ENCODE measurements at regions not wholly inside any gene's neighbourhood (a gene's known extent, or its start where the extent isn't known, plus 50 kb on each side); places are given as distances from the start of the nearest gene placed in this dataset.

GRCh38 chr5:120354126-120354525 is 110.0 kb upstream of the PRR16 start:
- H3K27ac ChIP-seq (ENCODE audit: low read depth in 1 of 2, low read length in 2 of 2), result no peak overlapping the region
- no CpG with 5 or more reads among the region's 2 CpGs for WGBS (ENCODE audit: insufficient coverage)
- peaks cover 10 to 11% of the 10 kb centered on the region in 2 donors for H3K9me3 ChIP-seq (replicated peaks in 1 of 2; ENCODE audit: control insufficient read depth in 1 of 2, insufficient read depth in 1 of 2, low read length in 2 of 2)
- H2AFZ ChIP-seq (ENCODE audit: insufficient read depth, low read depth, low read length, poor library complexity, severe bottlenecking), result no peak overlapping the region
- no peaks in the 10 kb centered on the region for H3K36me3 Mint-ChIP-seq
- no peak overlapping the region for H3K4me2 ChIP-seq (replicated peaks; ENCODE audit: extremely low read depth, low read length, poor library complexity, severe bottlenecking)
- H3K27ac Mint-ChIP-seq, result no peak overlapping the region
- no peak for DNase-seq
- TF ChIP-seq CTCF (IDR thresholded peaks at IDR 0.05), result no peak
- intact Hi-C loops (cut with micrococcal nuclease), result no loop called here
- H4K20me1 ChIP-seq (ENCODE audit: insufficient read depth, low read length), result no peaks in the 10 kb centered on the region
- no peak overlapping the region for H3K4me3 ChIP-seq (replicated peaks in 1 of 3; ENCODE audit: low read depth in 2 of 3, low read length in 3 of 3)
- no peaks in the 10 kb centered on the region for H3K4me1 Mint-ChIP-seq
- H3K27me3 Mint-ChIP-seq (ENCODE audit: low read depth in 3 of 3), result no peaks in the 10 kb centered on the region
- no peaks in the 10 kb centered on the region for H3K36me3 ChIP-seq (replicated peaks in 1 of 2; ENCODE audit: control insufficient read depth in 1 of 2, insufficient read depth in 2 of 2, low read length in 2 of 2)
- H3K9ac ChIP-seq (ENCODE audit: insufficient read depth, low read length, poor library complexity, severe bottlenecking), result no peak overlapping the region
- H3K79me2 ChIP-seq (ENCODE audit: insufficient read depth, low read length), result no peaks in the 10 kb centered on the region
- H3K4me1 ChIP-seq (ENCODE audit: control insufficient read depth in 1 of 2, insufficient read depth in 2 of 2, low read length in 2 of 2), result no peaks in the 10 kb centered on the region
- H3K4me3 Mint-ChIP-seq, result no peak overlapping the region
- H3K27me3 ChIP-seq (ENCODE audit: control insufficient read depth in 2 of 2, insufficient read depth in 2 of 2, low read length in 2 of 2), result no peaks in the 10 kb centered on the region
- H3K9me3 Mint-ChIP-seq, result peaks cover 5 to 13% (median 9%) of the 10 kb centered on the region in 7 donors

- Mint-ChIP-seq H3K36me3 (no peaks in the 10 kb centered on the region), H3K4me3 (no peak overlapping the region), H3K4me1 (no peaks in the 10 kb centered on the region), H3K27me3 (ENCODE audit: low read depth in 3 of 3) (no peaks in the 10 kb centered on the region), H3K9me3 (peaks cover 0 to 4% (median 0%) of the 10 kb centered on the region in 7 donors), H3K27ac (no peak overlapping the region)
- H3K9ac ChIP-seq (ENCODE audit: insufficient read depth, low read length, poor library complexity, severe bottlenecking), result no peak overlapping the region
- H3K9me3 ChIP-seq (replicated peaks in 1 of 2; ENCODE audit: control insufficient read depth in 1 of 2, insufficient read depth in 1 of 2, low read length in 2 of 2), result no peaks in the 10 kb centered on the region
- H3K4me3 ChIP-seq (replicated peaks in 1 of 3; ENCODE audit: low read depth in 2 of 3, low read length in 3 of 3), result no peak overlapping the region
- no peaks in the 10 kb centered on the region for H4K20me1 ChIP-seq (ENCODE audit: insufficient read depth, low read length)
- no peak for DNase-seq
- no peak overlapping the region for H3K27ac ChIP-seq (ENCODE audit: low read depth in 1 of 2, low read length in 2 of 2)
- H3K27me3 ChIP-seq (ENCODE audit: control insufficient read depth in 2 of 2, insufficient read depth in 2 of 2, low read length in 2 of 2), result no peaks in the 10 kb centered on the region
- no peaks in the 10 kb centered on the region for H3K4me1 ChIP-seq (ENCODE audit: control insufficient read depth in 1 of 2, insufficient read depth in 2 of 2, low read length in 2 of 2)
- no peaks in the 10 kb centered on the region for H3K79me2 ChIP-seq (ENCODE audit: insufficient read depth, low read length)
- no peak overlapping the region for H3K4me2 ChIP-seq (replicated peaks; ENCODE audit: extremely low read depth, low read length, poor library complexity, severe bottlenecking)
- no peaks in the 10 kb centered on the region for H3K36me3 ChIP-seq (replicated peaks in 1 of 2; ENCODE audit: control insufficient read depth in 1 of 2, insufficient read depth in 2 of 2, low read length in 2 of 2)
- WGBS (ENCODE audit: insufficient coverage), result no CpG with 5 or more reads among the region's 3 CpGs
- TF ChIP-seq CTCF (IDR thresholded peaks at IDR 0.05), result no peak
- no peak overlapping the region for H2AFZ ChIP-seq (ENCODE audit: insufficient read depth, low read depth, low read length, poor library complexity, severe bottlenecking)
- intact Hi-C loops (cut with micrococcal nuclease), result no loop called here
Observed at GRCh38 chr5:120358949-120359348, 105.2 kb upstream of the PRR16 start.
